ENCODE measurements at regions not wholly inside any gene's neighbourhood (a gene's known extent, or its start where the extent isn't known, plus 50 kb on each side); places are given as distances from the start of the nearest gene placed in this dataset.

DNA sequence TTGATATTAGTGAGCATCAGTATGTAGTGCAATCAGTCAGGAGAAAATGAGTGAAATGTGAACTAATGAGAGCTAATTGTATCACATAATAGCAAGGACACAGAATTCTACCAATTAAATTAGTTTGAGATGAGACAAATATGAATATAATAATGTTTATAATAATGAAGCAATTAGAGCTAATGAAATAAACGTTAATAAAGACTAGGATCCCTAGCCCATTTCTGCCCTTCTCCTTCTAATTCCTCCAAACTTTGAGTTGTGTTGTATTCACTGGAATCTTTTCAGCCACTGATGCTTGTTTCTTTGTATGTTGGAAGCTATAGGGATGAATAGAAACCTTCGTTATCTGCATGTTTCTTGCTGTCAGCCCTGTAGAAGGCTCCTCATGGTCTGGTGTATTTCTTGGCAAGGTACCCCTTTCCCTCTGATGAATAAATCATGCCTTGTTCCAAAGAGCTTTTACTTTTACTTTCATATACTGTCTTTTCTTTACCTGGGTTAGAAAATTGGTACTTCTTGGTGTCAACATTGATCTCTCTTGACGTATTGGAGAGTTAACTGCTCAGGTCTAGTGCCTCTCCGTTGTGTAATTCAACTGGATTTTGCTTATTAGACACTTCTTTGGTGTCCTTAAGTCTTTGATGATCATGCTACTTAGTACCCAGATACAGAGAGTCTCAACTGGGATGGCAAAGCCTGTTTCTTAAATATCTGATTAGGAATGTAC lies 154.8 kb downstream of the PTCSC3 start (continued):
- TF ChIP-seq TSHZ2 (CRISPR knock-in tag; IDR thresholded peaks at IDR 0.05) (no peak), POU6F1 (CRISPR knock-in tag; IDR thresholded peaks at IDR 0.05; ENCODE audit: borderline replicate concordance, low read depth) (no peak), SNAI2 (CRISPR knock-in tag; IDR thresholded peaks at IDR 0.05) (no peak), ZFP3 (CRISPR knock-in tag; IDR thresholded peaks at IDR 0.05) (no peak)

GRCh38 chr14:36021030-36021422 lies 155.5 kb downstream of the PTCSC3 start:
- ATAC-seq = no peak
- TF ChIP-seq PPARA (CRISPR knock-in tag; IDR thresholded peaks at IDR 0.05; ENCODE audit: borderline replicate concordance) (no peak), ZNF8 (CRISPR knock-in tag; IDR thresholded peaks at IDR 0.05) (no peak), ZFP30 (CRISPR knock-in tag; IDR thresholded peaks at IDR 0.05) (no peak), ZC3H10 (CRISPR knock-in tag; IDR thresholded peaks at IDR 0.05) (no peak), TCF4 (CRISPR knock-in tag; IDR thresholded peaks at IDR 0.05; ENCODE audit: borderline replicate concordance) (no peak), TSHZ2 (CRISPR knock-in tag; IDR thresholded peaks at IDR 0.05) (no peak), RARB (CRISPR knock-in tag; IDR thresholded peaks at IDR 0.05) (no peak), ZNF70 (CRISPR knock-in tag; IDR thresholded peaks at IDR 0.05) (no peak), BACH2 (CRISPR knock-in tag; IDR thresholded peaks at IDR 0.05; ENCODE audit: borderline replicate concordance) (no peak), ZFP3 (CRISPR knock-in tag; IDR thresholded peaks at IDR 0.05) (no peak), TOX (CRISPR knock-in tag; IDR thresholded peaks at IDR 0.05; ENCODE audit: borderline replicate concordance) (no peak)
- TF ChIP-seq, protein P1, sequence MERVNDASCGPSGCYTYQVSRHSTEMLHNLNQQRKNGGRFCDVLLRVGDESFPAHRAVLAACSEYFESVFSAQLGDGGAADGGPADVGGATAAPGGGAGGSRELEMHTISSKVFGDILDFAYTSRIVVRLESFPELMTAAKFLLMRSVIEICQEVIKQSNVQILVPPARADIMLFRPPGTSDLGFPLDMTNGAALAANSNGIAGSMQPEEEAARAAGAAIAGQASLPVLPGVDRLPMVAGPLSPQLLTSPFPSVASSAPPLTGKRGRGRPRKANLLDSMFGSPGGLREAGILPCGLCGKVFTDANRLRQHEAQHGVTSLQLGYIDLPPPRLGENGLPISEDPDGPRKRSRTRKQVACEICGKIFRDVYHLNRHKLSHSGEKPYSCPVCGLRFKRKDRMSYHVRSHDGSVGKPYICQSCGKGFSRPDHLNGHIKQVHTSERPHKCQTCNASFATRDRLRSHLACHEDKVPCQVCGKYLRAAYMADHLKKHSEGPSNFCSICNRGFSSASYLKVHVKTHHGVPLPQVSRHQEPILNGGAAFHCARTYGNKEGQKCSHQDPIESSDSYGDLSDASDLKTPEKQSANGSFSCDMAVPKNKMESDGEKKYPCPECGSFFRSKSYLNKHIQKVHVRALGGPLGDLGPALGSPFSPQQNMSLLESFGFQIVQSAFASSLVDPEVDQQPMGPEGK (CRISPR knock-in tag; IDR thresholded peaks at IDR 0.05; ENCODE audit: borderline replicate concordance) = no peak

GRCh38 chr14:36020120-36021029 lies 156.1 kb downstream of the PTCSC3 start:
- ATAC-seq = no peak
- TF ChIP-seq ZNF8 (CRISPR knock-in tag; IDR thresholded peaks at IDR 0.05) (no peak), GLIS3 (CRISPR knock-in tag; IDR thresholded peaks at IDR 0.05) (no peak), PPARA (CRISPR knock-in tag; IDR thresholded peaks at IDR 0.05; ENCODE audit: borderline replicate concordance) (no peak), POU6F1 (CRISPR knock-in tag; IDR thresholded peaks at IDR 0.05; ENCODE audit: borderline replicate concordance, low read depth) (no peak), TOX (CRISPR knock-in tag; IDR thresholded peaks at IDR 0.05; ENCODE audit: borderline replicate concordance) (no peak), TCF4 (CRISPR knock-in tag; IDR thresholded peaks at IDR 0.05; ENCODE audit: borderline replicate concordance) (no peak), ESRRG (CRISPR knock-in tag; IDR thresholded peaks at IDR 0.05) (no peak), ZC3H10 (CRISPR knock-in tag; IDR thresholded peaks at IDR 0.05) (no peak), OSR1 (CRISPR knock-in tag; IDR thresholded peaks at IDR 0.05) (no peak), CSRNP3 (CRISPR knock-in tag; IDR thresholded peaks at IDR 0.05) (no peak)
- TF ChIP-seq, protein P1 (CRISPR knock-in tag; IDR thresholded peaks at IDR 0.05; ENCODE audit: borderline replicate concordance) = no peak
